HEK293 (cell line): ENCODE measurements at regions not wholly inside any gene's neighbourhood (a gene's known extent, or its start where the extent isn't known, plus 50 kb on each side); places are given as distances from the start of the nearest gene placed in this dataset.

ENCODE experiments used
- EGR2 ChIP-seq: fragments of 450-650 bp; formaldehyde crosslinking; IDR thresholded peaks from 2 replicates; pipeline ENCODE4 v1.5.1; 2016; ENCODE audit warnings: low read depth, missing biosample characterization, missing genetic modification characterization
- MYNN ChIP-seq: fragments of 450-650 bp; formaldehyde crosslinking; IDR thresholded peaks from 2 replicates; pipeline ENCODE4 v1.5.1; 2016; ENCODE audit warnings: missing biosample characterization, missing genetic modification characterization, borderline replicate concordance
- REST ChIP-seq: fragments of 450-650 bp; formaldehyde crosslinking; IDR thresholded peaks from 2 replicates; pipeline ENCODE4 v1.5.1; 2016; ENCODE audit warnings: missing biosample characterization, missing genetic modification characterization

GRCh38 chr6:114514170-114514569 lies 171.3 kb upstream of the HS3ST5 start:
- TF ChIP-seq EGR2 (tag by site-specific recombination) (no peak), REST (tag by site-specific recombination) (no peak), MYNN (tag by site-specific recombination) (no peak)
